Dedifferentiated amniotic fluid mesenchymal stem cell (primary cell): ENCODE measurements at regions not wholly inside any gene's neighbourhood (a gene's known extent, or its start where the extent isn't known, plus 50 kb on each side); places are given as distances from the start of the nearest gene placed in this dataset.
"Not testable (repeated sequence)": the region's sequence is repeated elsewhere in the genome, so short reads cannot be mapped to it uniquely, and the experiment has no call there.

Source experiments
- DNase-seq: peaks from one replicate; pipeline ENCODE4 v3.0.0-alpha.2; 2016; ENCODE audit errors: extremely low spot score

- no peak for DNase-seq
These were observed 112.4 kb upstream of the RBPJ start for GRCh38 chr4:26208237-26208994.

GRCh38 chr4:26209378-26209777 lies 111.4 kb upstream of the RBPJ start:
- DNase-seq, result not testable (repeated sequence)

- no peak for DNase-seq
These were observed 108.3 kb upstream of the RBPJ start for GRCh38 chr4:26212528-26212927.

GRCh38 chr4:26213317-26213716 lies 107.5 kb upstream of the RBPJ start:
- no peak for DNase-seq

- no peak for DNase-seq
These were observed 105.8 kb upstream of the RBPJ start for GRCh38 chr4:26214994-26215393.

GRCh38 chr4:26215725-26216124 lies 105.1 kb upstream of the RBPJ start:
- no peak for DNase-seq

- no peak for DNase-seq
These were observed 103.3 kb upstream of the RBPJ start for GRCh38 chr4:26217481-26217880.

- no peak for DNase-seq
These were observed 102.7 kb upstream of the RBPJ start for GRCh38 chr4:26217961-26218676.

- DNase-seq, result no peak
These were observed 101.9 kb upstream of the RBPJ start for GRCh38 chr4:26218677-26219605.

GRCh38 chr4:26220696-26221095 lies 100.1 kb upstream of the RBPJ start:
- DNase-seq, result no peak

GRCh38 chr4:26223155-26223554 lies 97.7 kb upstream of the RBPJ start:
- DNase-seq, result no peak

GRCh38 chr4:26226629-26227376 lies 94.0 kb upstream of the RBPJ start:
- DNase-seq, result no peak

GRCh38 chr4:26227601-26228229 lies 93.1 kb upstream of the RBPJ start:
- no peak for DNase-seq

GRCh38 chr4:26228883-26229282 lies 91.9 kb upstream of the RBPJ start:
- DNase-seq, result no peak

- DNase-seq, result no peak
These were observed 90.8 kb upstream of the RBPJ start for GRCh38 chr4:26229974-26230373.

GRCh38 chr4:26233350-26233749 lies 87.5 kb upstream of the RBPJ start:
- DNase-seq, result no peak

GRCh38 chr4:26235500-26235899 lies 85.3 kb upstream of the RBPJ start:
- DNase-seq, result peak; percentile 91

- DNase-seq, result no peak
These were observed 82.9 kb upstream of the RBPJ start for GRCh38 chr4:26237916-26238315.

- no peak for DNase-seq
These were observed 82.4 kb upstream of the RBPJ start for GRCh38 chr4:26238426-26238777.

- DNase-seq, result peak; percentile 80
These were observed 81.8 kb upstream of the RBPJ start for GRCh38 chr4:26238778-26239679.
